Prostate gland (tissue), 2 donors: ENCODE measurements at regions not wholly inside any gene's neighbourhood (a gene's known extent, or its start where the extent isn't known, plus 50 kb on each side); places are given as distances from the start of the nearest gene placed in this dataset.

Source experiments
- POLR2A ChIP-seq: fragments of 450-650 bp; IDR thresholded peaks from one replicate; pipeline ENCODE4 v1.6.1; 2016; ENCODE audit warnings: antibody characterized with exemption, mild to moderate bottlenecking
- TF ChIP-seq, protein P1 (sequence below), 4 experiments: fragments of 200-600 bp in 2 of 4; fragments of 450-650 bp in 2 of 4; sonication (generic) in 2 of 4; IDR thresholded peaks; 1 replicate in 3 of 4; 2 replicates in 1 of 4; pipeline ENCODE4 v1.5.1; 2016 to 2019; ENCODE audit warnings: antibody characterized with exemption in 4 of 4, mild to moderate bottlenecking in 2 of 4, moderate library complexity in 2 of 4

GRCh38 chr5:158234323-158235158 lies 375.6 kb upstream of the CLINT1 start:
- TF ChIP-seq, protein P1, sequence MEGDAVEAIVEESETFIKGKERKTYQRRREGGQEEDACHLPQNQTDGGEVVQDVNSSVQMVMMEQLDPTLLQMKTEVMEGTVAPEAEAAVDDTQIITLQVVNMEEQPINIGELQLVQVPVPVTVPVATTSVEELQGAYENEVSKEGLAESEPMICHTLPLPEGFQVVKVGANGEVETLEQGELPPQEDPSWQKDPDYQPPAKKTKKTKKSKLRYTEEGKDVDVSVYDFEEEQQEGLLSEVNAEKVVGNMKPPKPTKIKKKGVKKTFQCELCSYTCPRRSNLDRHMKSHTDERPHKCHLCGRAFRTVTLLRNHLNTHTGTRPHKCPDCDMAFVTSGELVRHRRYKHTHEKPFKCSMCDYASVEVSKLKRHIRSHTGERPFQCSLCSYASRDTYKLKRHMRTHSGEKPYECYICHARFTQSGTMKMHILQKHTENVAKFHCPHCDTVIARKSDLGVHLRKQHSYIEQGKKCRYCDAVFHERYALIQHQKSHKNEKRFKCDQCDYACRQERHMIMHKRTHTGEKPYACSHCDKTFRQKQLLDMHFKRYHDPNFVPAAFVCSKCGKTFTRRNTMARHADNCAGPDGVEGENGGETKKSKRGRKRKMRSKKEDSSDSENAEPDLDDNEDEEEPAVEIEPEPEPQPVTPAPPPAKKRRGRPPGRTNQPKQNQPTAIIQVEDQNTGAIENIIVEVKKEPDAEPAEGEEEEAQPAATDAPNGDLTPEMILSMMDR (IDR thresholded peaks at IDR 0.05): no peak
- TF ChIP-seq POLR2A: no peak
